ENCODE measurements at regions not wholly inside any gene's neighbourhood (a gene's known extent, or its start where the extent isn't known, plus 50 kb on each side); places are given as distances from the start of the nearest gene placed in this dataset.

DNA sequence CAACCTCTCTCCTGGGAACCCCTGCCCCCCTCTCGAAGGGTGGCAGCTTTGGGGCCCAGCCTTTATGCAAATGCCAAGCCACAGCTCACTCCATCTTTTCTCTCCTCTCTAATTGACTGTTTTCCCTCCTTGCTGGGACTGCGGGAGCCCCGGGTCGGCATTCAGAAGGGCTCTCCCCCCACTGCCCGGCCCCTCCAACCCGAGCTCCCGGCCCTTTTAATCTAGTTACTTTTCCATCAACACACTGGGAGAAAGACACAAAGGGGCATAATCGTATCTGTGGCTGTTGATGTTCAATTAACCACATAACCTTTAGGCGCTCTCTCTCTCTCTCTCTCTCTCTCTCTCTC, 95.4 kb downstream of the INHBB start:
- H3K4me3 ChIP-seq, result no peak overlapping the region
- TF ChIP-seq, protein P1, sequence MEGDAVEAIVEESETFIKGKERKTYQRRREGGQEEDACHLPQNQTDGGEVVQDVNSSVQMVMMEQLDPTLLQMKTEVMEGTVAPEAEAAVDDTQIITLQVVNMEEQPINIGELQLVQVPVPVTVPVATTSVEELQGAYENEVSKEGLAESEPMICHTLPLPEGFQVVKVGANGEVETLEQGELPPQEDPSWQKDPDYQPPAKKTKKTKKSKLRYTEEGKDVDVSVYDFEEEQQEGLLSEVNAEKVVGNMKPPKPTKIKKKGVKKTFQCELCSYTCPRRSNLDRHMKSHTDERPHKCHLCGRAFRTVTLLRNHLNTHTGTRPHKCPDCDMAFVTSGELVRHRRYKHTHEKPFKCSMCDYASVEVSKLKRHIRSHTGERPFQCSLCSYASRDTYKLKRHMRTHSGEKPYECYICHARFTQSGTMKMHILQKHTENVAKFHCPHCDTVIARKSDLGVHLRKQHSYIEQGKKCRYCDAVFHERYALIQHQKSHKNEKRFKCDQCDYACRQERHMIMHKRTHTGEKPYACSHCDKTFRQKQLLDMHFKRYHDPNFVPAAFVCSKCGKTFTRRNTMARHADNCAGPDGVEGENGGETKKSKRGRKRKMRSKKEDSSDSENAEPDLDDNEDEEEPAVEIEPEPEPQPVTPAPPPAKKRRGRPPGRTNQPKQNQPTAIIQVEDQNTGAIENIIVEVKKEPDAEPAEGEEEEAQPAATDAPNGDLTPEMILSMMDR (IDR thresholded peaks at IDR 0.05), result no peak
- H3K27ac ChIP-seq, result no peak overlapping the region
- intact Hi-C loops (cut with DNase I; ENCODE audit: low total_unique reads), result loop anchor here (10.0 kb wide), 1 partner anchor 93 kb away; no protein-coding TSS in a partner anchor
- H3K9me3 ChIP-seq, result no peaks in the 10 kb centered on the region
- no peaks in the 10 kb centered on the region for H3K36me3 ChIP-seq
- no peak for DNase-seq
- H3K27me3 ChIP-seq, result peaks cover 0 to 37% of the 10 kb centered on the region in 2 donors
- H3K4me1 ChIP-seq, result peaks cover 14 to 21% (median 17%) of the 10 kb centered on the region in 4 donors

DNA sequence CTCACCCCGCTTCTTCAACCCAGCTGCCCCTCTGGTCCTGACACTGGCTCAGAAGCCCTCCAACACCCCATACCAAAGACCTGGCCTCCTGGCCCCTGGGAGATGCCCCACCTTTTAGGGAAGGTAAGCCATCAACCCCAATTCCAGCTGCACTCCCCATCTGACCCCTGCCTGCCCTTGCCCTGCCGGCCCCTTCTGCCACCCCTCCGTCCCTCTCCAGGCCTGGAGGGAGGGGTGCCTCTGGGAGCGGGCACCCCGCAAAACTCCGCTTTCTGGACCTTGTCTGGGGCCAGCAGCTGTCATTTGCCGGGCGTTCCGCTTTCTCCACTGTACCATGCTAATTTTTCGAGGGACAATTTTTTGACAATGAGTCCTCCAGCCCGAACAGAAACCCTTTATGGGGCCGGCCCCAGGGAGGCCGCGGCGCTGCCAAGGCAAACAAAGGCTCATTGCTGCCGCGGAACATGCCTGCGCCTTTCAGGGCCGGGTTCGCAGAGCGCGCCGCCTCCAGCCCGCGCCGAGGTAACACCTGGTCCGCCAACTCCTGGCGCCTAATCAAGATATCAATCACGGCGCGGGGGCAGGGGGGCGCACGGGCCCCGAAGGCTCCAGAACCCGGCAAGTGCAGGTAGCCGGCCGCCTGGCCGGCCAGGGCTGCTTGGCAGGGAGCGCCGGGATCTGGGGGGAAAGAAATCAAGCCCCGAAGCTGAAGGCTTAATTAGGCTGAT, 96.0 kb downstream of the INHBB start:
- no peaks in the 10 kb centered on the region for H3K36me3 ChIP-seq
- peak in 1 of 2 donors; percentile 79 for DNase-seq
- intact Hi-C loops (cut with DNase I; ENCODE audit: low total_unique reads), result loop anchor here (10.0 kb wide), 1 partner anchor 93 kb away; no protein-coding TSS in a partner anchor
- TF ChIP-seq, protein P1 (IDR thresholded peaks at IDR 0.05), result no peak
- peak overlapping the region; percentile 42 to 47 for H3K4me3 ChIP-seq
- H3K27ac ChIP-seq, result peak overlapping the region in 1 of 2 donors; percentile 6
- H3K4me1 ChIP-seq, result peaks cover 14 to 21% (median 17%) of the 10 kb centered on the region in 4 donors
- H3K9me3 ChIP-seq, result no peaks in the 10 kb centered on the region
- peaks cover 0 to 37% of the 10 kb centered on the region in 2 donors for H3K27me3 ChIP-seq

- TF ChIP-seq, protein P1 (IDR thresholded peaks at IDR 0.05), result no peak
- no peaks in the 10 kb centered on the region for H3K36me3 ChIP-seq
- no peak for DNase-seq
- no peaks in the 10 kb centered on the region for H3K9me3 ChIP-seq
- peak overlapping the region in 1 of 2 donors; percentile 6 for H3K27ac ChIP-seq
- intact Hi-C loops (cut with DNase I; ENCODE audit: low total_unique reads), result loop anchor here (10.0 kb wide), 1 partner anchor 92 kb away; no protein-coding TSS in a partner anchor
- H3K4me1 ChIP-seq, result peaks cover 14 to 21% (median 17%) of the 10 kb centered on the region in 4 donors
- H3K27me3 ChIP-seq, result peaks cover 0 to 32% of the 10 kb centered on the region in 2 donors
- peak overlapping the region; percentile 42 to 47 for H3K4me3 ChIP-seq
Measured at GRCh38 chr2:120442541-120442922, 96.6 kb downstream of the INHBB start.

DNA sequence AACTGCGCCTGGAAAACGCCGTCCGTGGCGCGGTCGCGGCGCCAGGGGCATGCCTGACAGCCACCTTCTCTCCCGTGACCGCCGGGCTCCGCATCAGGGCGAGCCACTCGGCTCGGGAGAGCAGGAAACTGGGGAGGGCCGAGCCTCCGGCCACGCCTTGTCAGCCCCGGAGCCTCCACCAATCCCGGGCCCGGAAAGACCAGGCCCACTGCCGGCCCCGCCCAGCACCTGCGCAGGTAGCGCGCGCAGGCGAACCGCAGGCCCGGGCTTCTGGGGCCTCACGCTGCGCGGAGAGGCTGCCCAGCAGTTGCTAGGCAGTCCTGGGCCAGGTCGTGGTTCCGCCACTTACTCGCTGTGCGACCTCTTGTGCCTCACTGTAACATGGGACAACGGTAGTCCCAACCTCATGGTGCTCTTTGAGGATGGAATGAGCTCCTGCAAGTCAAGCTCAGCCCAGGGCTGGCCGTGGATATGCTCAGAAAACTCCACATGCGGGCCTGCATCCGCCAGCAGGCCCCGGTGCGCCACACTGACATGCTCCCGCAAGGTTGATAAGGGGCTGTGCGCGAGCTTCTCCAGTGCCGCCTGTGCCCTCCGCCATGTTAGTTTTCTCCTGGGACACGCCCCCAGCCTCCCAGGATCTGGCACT, 97.1 kb downstream of the INHBB start:
- H3K4me3 ChIP-seq, result peak overlapping the region; percentile 42 to 47
- H3K9me3 ChIP-seq, result no peaks in the 10 kb centered on the region
- intact Hi-C loops (cut with DNase I; ENCODE audit: low total_unique reads), result loop anchor here (10.0 kb wide), 1 partner anchor 92 kb away; no protein-coding TSS in a partner anchor
- DNase-seq, result peak in 1 of 2 donors; percentile 47
- H3K36me3 ChIP-seq, result no peaks in the 10 kb centered on the region
- H3K27me3 ChIP-seq, result peaks cover 0 to 30% of the 10 kb centered on the region in 2 donors
- H3K4me1 ChIP-seq, result peaks cover 14 to 21% (median 17%) of the 10 kb centered on the region in 4 donors
- TF ChIP-seq, protein P1 (IDR thresholded peaks at IDR 0.05), result no peak
- no peak overlapping the region for H3K27ac ChIP-seq

GRCh38 chr2:120443946-120444345, 98.0 kb downstream of the INHBB start:
- TF ChIP-seq, protein P1 (IDR thresholded peaks at IDR 0.05), result no peak
- intact Hi-C loops (cut with DNase I; ENCODE audit: low total_unique reads), result loop anchor here (10.0 kb wide), 1 partner anchor 91 kb away; no protein-coding TSS in a partner anchor
- H3K27me3 ChIP-seq, result peaks cover 0 to 26% of the 10 kb centered on the region in 2 donors
- H3K4me1 ChIP-seq, result peaks cover 14 to 21% (median 17%) of the 10 kb centered on the region in 4 donors
- H3K4me3 ChIP-seq, result no peak overlapping the region
- H3K27ac ChIP-seq, result no peak overlapping the region
- no peaks in the 10 kb centered on the region for H3K9me3 ChIP-seq
- no peaks in the 10 kb centered on the region for H3K36me3 ChIP-seq
- DNase-seq, result no peak

Data from tibial artery (tissue), 4 donors.